HFFc6 (cell line): ENCODE measurements at regions not wholly inside any gene's neighbourhood (a gene's known extent, or its start where the extent isn't known, plus 50 kb on each side); places are given as distances from the start of the nearest gene placed in this dataset.

Source experiments
- DNase-seq: peaks from one replicate; pipeline ENCODE4 v3.0.0-alpha.2; 2018
- H3K27ac Mint-ChIP-seq: 2 replicates; pipeline ENCODE4 v1.8.0; 2020; ENCODE audit warnings: mild to moderate bottlenecking, mixed read lengths
- H3K27me3 Mint-ChIP-seq: 2 replicates; pipeline ENCODE4 v1.8.0; 2021; ENCODE audit warnings: mild to moderate bottlenecking, moderate library complexity, mixed read lengths; ENCODE audit not compliant: insufficient read depth
- H3K36me3 Mint-ChIP-seq: 2 replicates; pipeline ENCODE4 v1.8.0; 2021; ENCODE audit warnings: low read depth, mixed read lengths
- H3K4me1 Mint-ChIP-seq: 2 replicates; pipeline ENCODE4 v1.8.0; 2020; ENCODE audit warnings: low read depth, mixed read lengths
- H3K4me3 Mint-ChIP-seq: 2 replicates; pipeline ENCODE4 v1.8.0; 2020; ENCODE audit warnings: mild to moderate bottlenecking, moderate library complexity, mixed read lengths
- H3K9me3 Mint-ChIP-seq: 2 replicates; pipeline ENCODE4 v1.8.0; 2020; ENCODE audit warnings: mild to moderate bottlenecking, mixed read lengths
- CTCF ChIP-seq: fragments of 200-600 bp; sonication (generic); IDR thresholded peaks from 2 replicates; pipeline ENCODE4 v1.5.0; 2021; ENCODE audit warnings: antibody characterized with exemption, mild to moderate bottlenecking

GRCh38 chr9:38306899-38307298 lies 85.6 kb upstream of the ALDH1B1 start:
- no peak overlapping the region for H3K4me3 Mint-ChIP-seq
- TF ChIP-seq CTCF: no peak
- H3K36me3 Mint-ChIP-seq: no peaks in the 10 kb centered on the region
- H3K9me3 Mint-ChIP-seq: no peaks in the 10 kb centered on the region
- H3K27ac Mint-ChIP-seq: no peak overlapping the region
- H3K27me3 Mint-ChIP-seq: peaks cover 36% of the 10 kb centered on the region
- peaks cover 7% of the 10 kb centered on the region for H3K4me1 Mint-ChIP-seq
- DNase-seq: no peak

- Mint-ChIP-seq H3K27me3 (peaks cover 33% of the 10 kb centered on the region), H3K4me1 (peaks cover 2% of the 10 kb centered on the region), H3K27ac (no peak overlapping the region), H3K4me3 (no peak overlapping the region), H3K9me3 (no peaks in the 10 kb centered on the region), H3K36me3 (no peaks in the 10 kb centered on the region)
- DNase-seq: no peak
- no peak for TF ChIP-seq CTCF
These were observed 86.9 kb upstream of the ALDH1B1 start for GRCh38 chr9:38305582-38305981.

- H3K27me3 Mint-ChIP-seq: peaks cover 27% of the 10 kb centered on the region
- no peaks in the 10 kb centered on the region for H3K9me3 Mint-ChIP-seq
- DNase-seq: no peak
- no peak overlapping the region for H3K27ac Mint-ChIP-seq
- no peaks in the 10 kb centered on the region for H3K36me3 Mint-ChIP-seq
- no peak overlapping the region for H3K4me3 Mint-ChIP-seq
- TF ChIP-seq CTCF: no peak
- H3K4me1 Mint-ChIP-seq: no peaks in the 10 kb centered on the region
These were observed 91.0 kb upstream of the ALDH1B1 start for GRCh38 chr9:38301376-38302106.

- no peaks in the 10 kb centered on the region for H3K9me3 Mint-ChIP-seq
- no peak for TF ChIP-seq CTCF
- peaks cover 32% of the 10 kb centered on the region for H3K27me3 Mint-ChIP-seq
- no peaks in the 10 kb centered on the region for H3K36me3 Mint-ChIP-seq
- no peak overlapping the region for H3K27ac Mint-ChIP-seq
- H3K4me3 Mint-ChIP-seq: no peak overlapping the region
- no peaks in the 10 kb centered on the region for H3K4me1 Mint-ChIP-seq
- DNase-seq: no peak
These were observed 92.6 kb upstream of the ALDH1B1 start for GRCh38 chr9:38299856-38300255.

GRCh38 chr9:38298904-38299303 lies 93.6 kb upstream of the ALDH1B1 start:
- Mint-ChIP-seq H3K4me3 (no peak overlapping the region), H3K27me3 (peaks cover 36% of the 10 kb centered on the region), H3K9me3 (no peaks in the 10 kb centered on the region), H3K36me3 (no peaks in the 10 kb centered on the region), H3K27ac (no peak overlapping the region), H3K4me1 (no peaks in the 10 kb centered on the region)
- no peak for DNase-seq
- no peak for TF ChIP-seq CTCF
